HG02642 (cell line): ENCODE measurements at regions not wholly inside any gene's neighbourhood (a gene's known extent, or its start where the extent isn't known, plus 50 kb on each side); places are given as distances from the start of the nearest gene placed in this dataset.

Source experiments
- ATAC-seq: cut with Tn5 transposase; IDR thresholded peaks from one replicate; pipeline ENCODE4 v1.9.1; 2021; ENCODE audit warnings: mild to moderate bottlenecking; ENCODE audit not compliant: unreplicated experiment, poor library complexity

DNA sequence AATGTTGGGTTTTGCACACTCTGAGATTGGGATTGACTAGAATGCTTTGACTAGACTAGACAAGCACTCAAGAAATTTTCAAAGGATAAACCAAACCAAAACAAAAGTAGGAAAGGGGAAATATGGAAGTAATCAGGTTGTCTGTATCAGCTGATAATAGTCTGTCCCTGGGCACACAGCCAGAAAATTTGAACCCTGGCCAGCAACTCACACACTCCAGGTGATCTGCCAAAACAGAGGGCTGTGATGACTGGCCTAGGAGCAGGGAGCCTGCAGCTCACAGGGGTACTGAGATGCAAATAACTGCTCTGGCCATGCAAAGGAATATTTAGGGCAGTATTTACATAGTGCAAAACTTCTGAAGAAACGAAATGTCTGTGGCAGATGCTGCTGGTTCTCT is 112.3 kb upstream of the SMIM23 start:
- ATAC-seq: no peak

DNA sequence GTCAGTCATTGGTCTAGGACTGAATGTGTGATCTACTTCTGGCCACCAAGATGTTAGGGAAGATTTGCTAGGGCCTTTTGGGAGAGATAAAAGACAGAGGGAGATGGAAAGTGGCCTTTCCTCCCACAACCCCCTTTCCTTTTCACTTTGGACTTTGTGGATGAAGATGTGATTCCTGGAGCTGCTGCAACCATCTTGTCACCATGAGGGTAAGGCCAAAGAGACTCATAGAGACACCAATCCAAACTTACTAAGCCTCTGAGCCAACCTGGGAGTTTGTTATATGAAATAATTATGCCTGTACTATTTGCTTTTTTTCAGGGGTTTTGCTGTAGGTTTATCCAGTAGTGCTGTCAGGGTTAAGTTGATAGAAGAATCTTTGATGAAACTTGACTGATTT is 111.8 kb upstream of the SMIM23 start:
- no peak for ATAC-seq

DNA sequence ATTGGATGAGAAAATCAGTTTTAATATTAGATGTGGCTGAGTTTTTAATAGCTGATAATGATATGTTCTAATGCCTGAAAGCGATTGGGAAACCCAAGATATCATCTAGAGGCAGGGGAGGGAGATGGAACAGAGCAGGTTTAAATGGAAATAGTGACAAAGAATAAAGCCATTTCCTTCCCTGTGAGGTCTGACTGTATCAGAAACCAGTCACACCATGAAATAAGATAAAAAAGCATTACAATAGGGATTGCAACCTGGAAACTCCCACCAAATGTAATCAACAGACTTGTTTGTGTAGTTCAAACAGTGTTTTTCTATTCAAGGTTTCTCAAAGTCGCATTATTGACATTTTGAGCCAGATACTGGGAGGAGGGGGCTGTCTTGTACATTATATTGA is 110.1 kb upstream of the SMIM23 start:
- ATAC-seq: no peak

DNA sequence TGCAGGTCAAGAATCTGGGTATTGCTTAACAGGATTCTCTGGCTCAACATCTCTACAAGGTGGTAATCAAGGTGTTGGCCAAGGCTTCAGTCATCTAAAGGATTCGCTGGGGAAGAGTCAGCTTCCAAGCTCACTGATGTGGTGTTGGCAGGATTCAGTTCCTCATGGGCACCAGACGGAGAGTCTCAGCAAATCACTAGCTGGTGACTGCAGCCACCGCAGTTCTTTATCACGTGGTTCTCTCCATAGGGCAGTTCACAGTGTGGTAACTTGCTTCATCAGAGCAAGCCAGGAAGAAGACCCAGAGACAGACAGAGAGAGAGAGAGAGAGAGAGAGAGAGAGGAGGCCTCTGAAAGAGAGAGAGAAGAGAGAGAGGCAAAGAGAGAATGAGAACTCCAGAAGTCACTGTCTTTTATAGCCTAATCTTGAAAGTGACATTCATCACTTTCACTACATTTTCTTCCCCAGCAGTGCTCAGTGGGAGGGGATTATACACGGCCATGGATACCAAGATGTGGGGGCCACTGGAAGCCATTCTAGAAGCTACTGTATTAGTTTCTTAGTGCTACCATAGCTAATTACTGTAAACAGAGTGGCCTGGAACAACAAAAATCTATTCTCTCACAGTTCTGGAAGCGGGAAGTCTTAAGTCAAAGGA is 109.2 kb upstream of the SMIM23 start:
- no peak for ATAC-seq

DNA sequence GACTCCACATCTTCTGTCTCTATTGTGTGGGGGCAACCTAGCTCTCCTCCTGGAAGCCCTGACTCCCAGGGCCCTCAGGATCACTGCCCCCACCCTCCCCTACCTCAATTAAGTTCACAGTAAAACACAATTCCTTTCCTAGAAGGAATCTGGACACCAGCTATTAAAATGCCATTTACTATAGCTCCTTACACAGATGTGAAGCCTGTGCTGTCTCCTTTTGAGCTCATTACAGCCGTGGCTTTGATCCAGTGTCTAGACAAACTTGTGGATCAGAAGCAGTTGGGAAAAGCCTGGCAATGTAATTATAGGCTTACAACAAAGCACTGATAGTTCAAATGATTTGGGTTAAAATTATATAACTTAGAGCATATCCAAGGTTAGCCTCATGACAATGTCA is 107.0 kb upstream of the SMIM23 start:
- ATAC-seq: no peak

DNA sequence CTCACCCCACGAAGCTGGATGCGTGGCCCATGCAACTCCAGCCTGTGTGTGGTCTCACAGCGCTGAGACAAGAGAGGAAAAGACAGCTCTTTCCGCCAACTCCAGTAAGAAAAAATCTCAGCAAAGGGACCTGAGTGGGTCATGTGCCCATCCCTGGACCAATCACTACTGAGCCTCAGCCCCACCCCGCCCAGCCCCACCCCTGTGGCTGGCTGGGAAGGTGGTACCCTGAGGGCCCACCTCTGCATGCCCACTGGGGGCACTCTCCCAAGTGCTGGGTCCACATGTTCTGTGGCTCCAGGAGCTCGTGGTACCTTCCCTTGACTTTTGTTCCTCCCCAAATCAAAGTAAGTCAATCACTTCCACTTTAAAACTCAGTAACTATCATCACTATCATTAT is 105.1 kb upstream of the SMIM23 start:
- no peak for ATAC-seq

DNA sequence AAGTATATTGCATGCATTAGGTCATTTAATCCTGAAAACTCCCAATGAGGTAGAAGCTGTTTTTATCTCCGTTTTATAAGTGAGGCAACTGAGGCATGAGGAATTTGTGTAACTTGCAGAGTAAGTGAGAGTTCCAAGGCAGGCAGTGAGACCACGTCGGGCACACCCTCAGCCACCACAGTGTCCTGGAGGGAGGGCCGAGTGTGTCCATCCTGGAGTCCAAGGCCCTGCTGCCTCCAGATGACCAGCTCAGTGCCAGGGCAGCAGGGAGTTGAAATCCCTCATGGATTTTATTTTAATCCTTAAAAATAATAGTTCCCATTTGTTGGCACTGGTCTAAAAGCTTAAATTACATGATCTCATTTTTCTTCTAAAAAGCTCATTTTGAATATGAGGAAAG is 104.6 kb upstream of the SMIM23 start:
- no peak for ATAC-seq

DNA sequence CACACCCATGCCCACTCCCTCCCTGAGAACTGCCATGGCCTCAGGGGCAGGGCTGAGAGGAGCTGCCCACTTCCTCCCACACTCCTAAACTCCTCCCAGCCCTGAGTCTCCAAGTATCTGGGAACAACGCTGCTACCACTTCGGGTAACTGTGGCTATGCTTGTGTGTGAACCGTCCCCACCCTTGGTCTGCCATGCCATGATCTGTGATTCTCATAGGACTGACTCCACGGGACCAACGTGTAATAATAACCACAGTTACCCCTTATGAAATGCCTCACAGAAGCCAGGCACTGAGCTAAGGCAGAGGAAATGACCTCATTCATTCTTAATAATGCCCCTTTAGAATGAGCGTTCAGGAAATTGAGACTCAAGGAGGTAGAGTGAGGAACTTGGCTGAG is 103.9 kb upstream of the SMIM23 start:
- ATAC-seq: no peak

DNA sequence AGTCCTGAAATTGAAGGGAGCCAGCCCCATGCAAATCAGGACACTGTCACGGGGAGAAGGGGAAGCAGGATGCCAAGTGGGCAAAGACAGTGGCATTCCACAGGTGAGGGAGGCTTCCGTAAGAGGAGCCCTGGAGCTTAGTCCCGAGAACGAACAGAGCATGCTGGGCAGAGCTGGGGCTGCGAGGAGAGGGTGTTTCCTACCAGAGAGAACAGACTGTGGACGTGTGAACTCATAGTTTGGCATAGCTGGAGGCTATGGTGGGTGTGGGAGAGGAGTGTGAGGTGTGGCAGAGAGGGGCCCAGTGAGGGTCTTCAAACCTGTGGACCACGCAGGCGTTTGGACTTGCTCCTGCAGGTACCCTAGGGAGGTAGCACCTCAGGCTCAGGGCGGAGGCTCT is 102.8 kb upstream of the SMIM23 start:
- ATAC-seq: no peak

DNA sequence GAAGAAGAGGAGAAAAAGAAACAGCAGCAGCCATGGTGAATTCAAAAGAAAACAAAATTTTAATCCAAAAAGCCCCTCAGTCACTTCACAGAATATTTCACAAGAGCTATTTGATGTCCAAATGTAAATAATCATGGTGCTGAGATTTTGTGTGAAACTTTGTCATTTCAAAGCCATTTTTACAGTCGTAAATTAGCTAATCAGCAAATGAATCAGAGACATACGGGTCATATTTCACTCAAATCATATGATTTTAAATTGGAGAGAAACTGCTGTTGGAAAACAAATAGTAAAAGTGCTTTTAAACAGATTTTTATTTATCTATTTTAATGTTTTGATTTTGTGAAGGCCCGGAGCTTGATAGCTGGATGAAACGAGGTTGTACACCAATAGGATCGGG is 101.4 kb upstream of the SMIM23 start:
- ATAC-seq: no peak

DNA sequence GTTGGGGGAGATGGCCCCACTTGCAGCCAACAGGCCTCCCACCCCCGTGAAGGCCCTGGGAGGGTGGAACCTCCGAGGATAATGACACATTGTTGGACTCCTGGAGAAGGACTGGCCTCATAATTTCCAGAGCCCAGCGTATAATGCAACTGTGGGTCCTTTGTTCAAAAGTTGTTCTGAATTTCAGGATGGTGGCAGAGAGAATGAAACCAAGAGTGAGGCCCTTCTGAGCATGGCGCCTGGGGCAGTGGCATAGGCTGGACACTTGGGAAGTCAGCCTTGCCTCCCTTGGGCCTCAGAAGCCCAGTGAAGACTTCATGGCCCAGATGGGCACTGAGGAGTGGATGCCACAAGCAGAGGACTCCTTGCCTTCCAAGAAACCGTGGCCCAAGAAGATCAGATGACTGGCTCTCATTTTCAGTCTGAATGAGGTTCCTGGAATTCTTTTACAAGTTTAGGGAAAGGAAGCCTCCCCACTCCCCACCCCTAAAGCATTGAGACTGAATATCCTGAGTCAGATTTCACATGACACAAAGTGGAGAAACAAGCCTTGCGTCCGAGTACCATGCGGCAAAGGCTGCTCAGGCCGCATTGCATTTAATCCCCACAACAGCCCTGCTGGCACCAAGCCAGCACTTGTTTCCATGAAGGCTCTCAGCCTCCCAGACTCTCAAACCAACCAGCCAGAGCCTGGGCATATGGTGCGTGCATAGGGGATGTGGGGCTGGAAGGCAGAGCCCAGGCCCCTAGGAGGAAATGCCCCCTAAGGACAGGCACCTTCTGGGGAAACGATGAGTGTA is 96.7 kb upstream of the SMIM23 start:
- ATAC-seq: no peak

DNA sequence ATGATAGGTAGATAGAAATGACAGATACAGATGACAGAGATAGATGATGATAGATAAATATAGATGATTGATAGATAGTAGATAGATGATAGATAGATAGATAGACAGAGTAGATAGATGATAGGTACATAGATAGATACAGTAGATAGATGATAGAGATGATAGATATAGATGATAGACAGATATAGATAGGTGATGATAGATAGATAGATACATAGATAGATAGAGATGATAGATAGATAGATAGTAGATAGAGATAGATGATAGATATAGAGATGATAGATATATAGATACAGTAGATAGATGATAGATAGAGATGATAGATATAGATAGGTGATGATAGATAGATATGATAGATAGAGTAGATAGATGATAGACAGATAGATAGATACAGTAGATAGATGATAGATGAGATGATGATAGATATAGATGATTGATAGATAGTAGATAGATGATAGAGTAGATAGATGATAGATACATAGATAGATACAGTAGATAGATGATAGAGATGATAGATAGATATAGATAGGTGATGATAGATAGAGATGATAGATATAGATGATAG is 95.7 kb upstream of the SMIM23 start:
- ATAC-seq: no peak

DNA sequence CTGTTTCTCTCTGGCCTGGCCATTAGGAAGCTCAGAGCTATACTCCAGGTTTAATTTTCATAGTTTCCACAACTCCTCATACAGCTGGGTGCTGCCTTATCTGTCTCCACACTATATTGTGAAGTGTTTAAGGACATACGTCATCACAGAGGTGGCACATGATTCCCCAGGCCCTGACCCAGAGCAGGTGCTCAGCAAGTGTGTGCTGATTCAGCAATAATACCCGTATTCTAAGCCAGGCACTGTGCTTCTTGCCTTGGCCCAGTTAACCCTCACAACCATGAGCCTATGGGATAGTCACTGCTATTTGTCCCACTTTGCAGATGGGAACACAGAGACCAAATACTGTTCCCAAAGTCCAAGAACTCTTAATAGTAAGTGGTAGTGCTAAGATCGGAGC is 93.5 kb upstream of the SMIM23 start:
- ATAC-seq: no peak

DNA sequence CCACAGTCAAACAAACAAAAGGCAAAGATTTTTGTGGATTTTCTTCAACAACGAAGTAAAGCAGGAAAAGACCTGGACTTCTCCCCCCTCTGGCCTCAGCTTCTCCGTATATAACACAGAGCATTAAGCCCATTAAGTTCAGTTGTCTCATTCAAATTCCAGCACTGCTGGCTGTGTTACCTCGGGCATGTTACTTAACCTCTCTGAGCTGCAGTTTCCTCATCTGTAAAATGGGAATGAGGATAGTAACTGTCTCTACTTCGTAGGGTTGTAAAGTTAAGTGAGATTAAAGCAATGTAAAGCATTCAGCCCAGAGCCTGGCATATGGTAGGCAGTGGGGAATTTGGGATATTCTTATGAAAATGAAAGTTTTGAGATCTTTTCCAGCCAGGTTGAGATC is 92.7 kb upstream of the SMIM23 start:
- ATAC-seq: no peak

DNA sequence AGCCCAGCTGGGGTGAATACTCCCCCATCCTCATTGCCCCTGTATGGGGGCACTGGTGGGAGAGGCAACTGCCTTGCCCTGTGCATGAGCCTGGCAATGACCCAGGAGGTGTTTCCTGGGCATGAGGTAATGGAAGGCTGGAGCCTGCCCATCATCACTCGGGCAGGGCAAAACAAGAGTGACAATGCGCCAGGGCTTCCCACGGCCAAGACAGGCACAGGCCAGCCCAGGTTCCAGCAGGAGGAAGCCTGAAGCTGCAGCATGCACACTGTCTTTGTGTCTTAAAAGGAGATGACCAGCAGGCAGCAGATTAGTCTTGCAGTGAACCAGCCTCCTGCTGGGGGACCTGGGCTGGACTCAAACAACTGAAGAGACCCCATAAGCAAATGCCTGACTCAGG is 92.2 kb upstream of the SMIM23 start:
- no peak for ATAC-seq

DNA sequence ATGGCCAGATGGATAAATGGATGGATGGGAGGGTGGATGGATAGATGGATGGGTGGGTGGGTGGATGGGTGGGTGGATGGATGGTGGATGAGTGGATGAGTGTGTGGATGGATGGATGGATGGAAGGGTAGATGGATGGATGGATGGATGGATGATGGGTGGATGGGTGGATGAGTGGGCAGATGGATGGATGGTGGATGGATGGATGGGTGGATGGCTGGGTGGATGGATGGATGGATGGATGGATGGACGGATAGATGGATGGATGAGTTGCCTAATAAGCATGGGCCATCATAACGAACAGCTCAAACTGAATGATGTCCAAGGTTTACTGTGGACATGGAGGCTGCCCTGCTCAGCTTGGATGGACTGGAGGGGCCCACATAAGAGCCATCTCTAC is 89.8 kb upstream of the SMIM23 start:
- no peak for ATAC-seq

DNA sequence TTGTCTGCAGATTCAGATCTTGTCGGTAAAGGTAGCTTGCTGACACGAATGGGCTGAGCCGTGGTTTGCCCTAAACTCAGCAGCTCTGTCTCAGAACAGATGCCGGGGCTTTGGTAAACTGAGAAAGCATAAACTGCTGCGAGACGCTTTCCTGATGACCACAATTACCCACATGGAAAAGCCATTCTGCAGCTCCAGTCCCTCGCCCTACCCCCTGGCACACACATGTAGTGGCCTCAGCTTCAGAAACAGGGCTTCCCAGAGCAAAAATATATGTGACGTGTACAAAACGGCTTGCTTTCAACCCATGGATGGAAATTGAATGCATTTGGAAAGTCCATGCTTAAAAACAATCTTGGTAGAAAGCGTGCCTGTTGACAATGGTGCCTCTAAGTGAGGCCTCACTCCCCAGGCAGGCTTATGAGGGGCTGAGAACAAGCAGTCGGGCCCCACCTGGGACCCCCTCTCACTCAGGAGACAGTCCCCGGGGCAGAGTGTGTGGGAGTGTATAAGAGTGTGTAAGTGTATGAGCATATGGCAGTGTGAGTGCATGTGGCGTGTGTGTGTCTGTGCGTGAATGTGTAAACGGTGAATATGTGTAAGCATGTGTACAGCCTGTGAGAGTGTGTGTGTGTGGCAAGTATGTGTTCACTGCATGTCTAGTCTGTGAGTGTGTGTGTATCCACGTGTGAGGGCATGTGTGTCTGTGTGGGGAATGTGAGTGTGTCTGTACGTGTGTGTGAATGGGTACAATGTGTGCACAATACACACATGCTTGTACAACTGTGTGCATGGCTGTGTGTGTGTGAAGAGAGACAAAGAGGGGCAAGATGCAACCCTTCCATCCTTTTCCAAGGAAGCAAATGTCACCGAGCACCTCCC is 88.2 kb upstream of the SMIM23 start:
- ATAC-seq: no peak

DNA sequence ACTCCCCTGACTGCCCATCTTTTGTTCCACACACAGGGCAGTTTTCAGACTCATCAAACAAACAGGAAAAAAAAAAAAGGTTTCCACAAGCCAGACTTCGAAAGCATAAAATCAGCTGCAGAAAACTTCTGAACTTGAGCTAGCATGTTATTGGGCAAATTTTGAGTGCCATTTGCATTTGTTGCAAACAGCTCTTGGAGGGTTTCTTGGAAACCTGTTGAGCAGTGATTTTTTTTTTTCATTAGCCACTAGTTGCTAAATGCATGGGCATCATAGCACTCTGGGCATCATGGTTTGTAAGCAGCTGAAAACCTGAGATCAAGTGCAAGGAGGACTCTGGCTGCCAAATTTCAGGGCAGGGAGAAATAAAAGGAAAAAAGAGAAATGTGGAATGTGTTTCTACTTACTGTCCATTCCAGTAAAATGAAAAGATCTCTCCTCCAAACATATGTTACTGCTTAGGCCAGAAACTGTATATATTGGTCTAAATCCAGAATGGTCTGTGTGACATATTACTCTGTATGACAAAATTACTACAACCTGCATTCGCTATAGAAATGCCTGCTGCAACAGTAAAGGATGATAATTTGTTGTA is 85.2 kb upstream of the SMIM23 start:
- no peak for ATAC-seq

DNA sequence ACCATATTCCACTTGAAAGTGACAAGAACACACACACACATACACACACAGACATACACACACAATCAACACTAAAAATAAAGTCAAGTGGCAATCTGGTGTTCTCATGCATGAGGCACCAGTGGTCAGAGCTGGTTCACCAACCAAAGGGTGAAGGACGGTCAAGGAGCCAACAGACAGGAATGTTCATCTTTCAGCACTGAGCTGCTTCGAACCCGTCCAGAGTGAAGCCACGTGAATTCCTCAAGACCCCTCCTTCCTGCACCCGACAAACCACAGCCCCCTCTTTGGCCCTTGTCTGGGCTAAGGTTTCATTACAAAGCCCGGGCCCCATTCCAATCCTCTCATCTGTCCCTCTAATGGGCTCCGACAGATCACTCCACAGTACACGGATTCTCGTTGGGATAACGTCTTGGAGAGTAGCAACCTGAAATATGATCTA is 84.5 kb upstream of the SMIM23 start:
- ATAC-seq: no peak

DNA sequence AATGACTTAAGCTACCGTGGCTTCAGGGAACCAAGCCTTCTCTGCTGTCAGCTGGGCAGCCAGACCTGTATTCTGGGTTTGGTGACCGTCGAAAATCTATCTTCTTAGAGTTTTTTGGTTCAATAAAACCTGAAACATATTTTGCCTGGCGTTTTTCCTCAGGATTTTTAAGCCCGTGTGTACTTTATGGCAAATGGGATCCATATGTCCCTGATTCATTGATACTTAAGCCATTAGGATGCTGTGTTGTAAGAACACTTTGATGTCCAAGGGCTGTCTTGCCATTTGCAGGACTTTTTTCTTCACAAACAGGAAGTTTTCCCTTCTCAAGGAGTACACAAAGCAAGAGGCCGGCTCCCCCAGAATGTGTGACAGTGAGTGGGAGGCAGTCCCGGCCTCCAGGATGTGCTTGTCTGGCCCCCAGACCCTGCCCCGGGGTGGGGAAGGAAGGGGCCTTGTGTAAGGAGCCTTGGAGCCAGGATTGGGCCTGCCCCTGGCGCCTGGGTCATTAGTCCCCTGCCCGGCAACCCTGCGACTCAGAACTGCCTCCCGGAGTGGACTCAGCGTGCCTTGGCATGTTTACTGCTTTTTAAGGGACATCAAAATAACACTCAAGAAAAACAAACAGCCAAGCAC is 83.4 kb upstream of the SMIM23 start:
- no peak for ATAC-seq
